Gastroesophageal sphincter (tissue), 3 donors: ENCODE measurements at regions not wholly inside any gene's neighbourhood (a gene's known extent, or its start where the extent isn't known, plus 50 kb on each side); places are given as distances from the start of the nearest gene placed in this dataset.

Source experiments
- EP300 ChIP-seq: sonication (generic); formaldehyde crosslinking; IDR thresholded peaks from one replicate; pipeline ENCODE4 v1.6.1; 2017; ENCODE audit warnings: antibody characterized with exemption, mild to moderate bottlenecking
- TF ChIP-seq, protein P1 (sequence below), 4 experiments: fragments of 200-600 bp in 2 of 4; fragments of 450-650 bp in 2 of 4; sonication (generic) in 1 of 4; IDR thresholded peaks; one replicate each; pipeline ENCODE4 v1.5.1; 2017 to 2019; ENCODE audit warnings: antibody characterized with exemption in 4 of 4, mild to moderate bottlenecking in 2 of 4, moderate library complexity in 2 of 4

DNA sequence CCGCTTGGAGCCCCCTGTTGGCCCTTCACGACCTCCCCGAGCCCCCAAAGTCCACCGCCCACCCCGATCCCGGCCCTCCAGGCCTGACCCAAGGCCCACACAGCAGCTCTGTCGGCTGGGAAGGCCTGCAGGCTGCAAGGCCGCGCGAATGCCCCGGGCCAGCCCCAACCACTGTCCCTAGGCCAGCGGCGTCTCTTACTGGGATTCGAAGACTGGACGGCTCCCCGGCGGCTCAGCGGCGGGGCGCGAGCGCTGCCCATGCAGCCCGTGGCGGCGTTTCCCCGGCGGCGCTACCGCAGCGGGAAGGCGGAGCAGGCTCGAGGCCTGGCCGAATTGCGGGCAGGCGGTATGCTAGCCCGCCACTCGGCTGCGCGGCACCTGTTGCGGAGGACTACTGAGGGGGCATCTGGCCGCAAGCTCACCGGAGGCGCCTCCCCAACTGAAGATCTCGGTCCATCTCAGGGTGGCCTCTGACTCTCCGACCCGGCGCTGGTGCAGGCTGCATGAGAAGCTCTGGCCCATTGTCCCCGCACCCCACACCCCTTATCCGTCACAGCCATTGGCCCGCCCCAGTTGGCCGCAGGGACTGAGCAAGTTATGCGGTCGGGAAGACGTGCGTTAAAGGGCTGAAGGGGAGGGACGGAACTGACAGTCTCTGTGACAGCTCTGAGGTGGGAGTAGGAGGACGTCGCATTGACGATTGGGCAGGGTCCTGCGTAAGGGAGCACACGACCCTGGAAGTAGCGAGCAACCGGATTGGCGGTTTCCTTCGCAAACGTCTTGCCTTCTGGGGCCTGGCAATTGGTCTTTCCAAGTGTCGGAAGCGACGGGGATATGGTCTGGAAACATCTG lies 303.5 kb upstream of the HSFY2 start:
- TF ChIP-seq, protein P1, sequence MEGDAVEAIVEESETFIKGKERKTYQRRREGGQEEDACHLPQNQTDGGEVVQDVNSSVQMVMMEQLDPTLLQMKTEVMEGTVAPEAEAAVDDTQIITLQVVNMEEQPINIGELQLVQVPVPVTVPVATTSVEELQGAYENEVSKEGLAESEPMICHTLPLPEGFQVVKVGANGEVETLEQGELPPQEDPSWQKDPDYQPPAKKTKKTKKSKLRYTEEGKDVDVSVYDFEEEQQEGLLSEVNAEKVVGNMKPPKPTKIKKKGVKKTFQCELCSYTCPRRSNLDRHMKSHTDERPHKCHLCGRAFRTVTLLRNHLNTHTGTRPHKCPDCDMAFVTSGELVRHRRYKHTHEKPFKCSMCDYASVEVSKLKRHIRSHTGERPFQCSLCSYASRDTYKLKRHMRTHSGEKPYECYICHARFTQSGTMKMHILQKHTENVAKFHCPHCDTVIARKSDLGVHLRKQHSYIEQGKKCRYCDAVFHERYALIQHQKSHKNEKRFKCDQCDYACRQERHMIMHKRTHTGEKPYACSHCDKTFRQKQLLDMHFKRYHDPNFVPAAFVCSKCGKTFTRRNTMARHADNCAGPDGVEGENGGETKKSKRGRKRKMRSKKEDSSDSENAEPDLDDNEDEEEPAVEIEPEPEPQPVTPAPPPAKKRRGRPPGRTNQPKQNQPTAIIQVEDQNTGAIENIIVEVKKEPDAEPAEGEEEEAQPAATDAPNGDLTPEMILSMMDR (IDR thresholded peaks at IDR 0.05) = no peak
- no peak for TF ChIP-seq EP300
